Fibroblast of mammary gland (primary cell): ENCODE measurements at regions not wholly inside any gene's neighbourhood (a gene's known extent, or its start where the extent isn't known, plus 50 kb on each side); places are given as distances from the start of the nearest gene placed in this dataset.

Experiments used
- DNase-seq: peaks from one replicate; pipeline ENCODE4 v3.0.0-alpha.2; 2010; ENCODE audit warnings: low read depth
- H3K4me3 ChIP-seq: 2 replicates; pipeline ENCODE4 v1.5.1; 2011; ENCODE audit warnings: low read depth, mild to moderate bottlenecking, low read length, moderate library complexity; ENCODE audit not compliant: control insufficient read depth
- TF ChIP-seq, protein P1 (sequence below): conservative IDR thresholded peaks from 2 replicates; pipeline ENCODE4 v1.5.1; 2011; ENCODE audit warnings: low read depth, low read length, inconsistent platforms; ENCODE audit not compliant: control insufficient read depth, insufficient read depth

DNA sequence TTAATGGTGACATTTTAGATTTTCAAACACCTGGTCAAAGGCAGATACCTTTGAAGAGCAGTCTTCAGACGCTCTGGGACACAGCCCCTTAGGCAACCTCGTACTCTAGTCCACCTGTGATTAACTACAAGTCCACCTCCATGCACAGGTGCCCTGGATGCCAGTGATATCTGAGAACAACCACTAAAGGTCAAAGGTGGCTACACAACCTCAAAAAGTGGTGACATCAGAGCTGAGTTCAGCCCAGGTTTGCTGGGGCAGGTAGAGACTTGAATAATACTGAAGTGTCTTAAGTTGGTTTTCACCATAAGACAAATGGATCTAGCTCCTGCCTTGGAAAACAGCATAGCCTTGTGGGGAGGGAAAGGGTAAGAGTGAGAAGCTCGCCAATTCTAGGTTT is 143.4 kb upstream of the ADO start:
- DNase-seq: no peak
- TF ChIP-seq, protein P1, sequence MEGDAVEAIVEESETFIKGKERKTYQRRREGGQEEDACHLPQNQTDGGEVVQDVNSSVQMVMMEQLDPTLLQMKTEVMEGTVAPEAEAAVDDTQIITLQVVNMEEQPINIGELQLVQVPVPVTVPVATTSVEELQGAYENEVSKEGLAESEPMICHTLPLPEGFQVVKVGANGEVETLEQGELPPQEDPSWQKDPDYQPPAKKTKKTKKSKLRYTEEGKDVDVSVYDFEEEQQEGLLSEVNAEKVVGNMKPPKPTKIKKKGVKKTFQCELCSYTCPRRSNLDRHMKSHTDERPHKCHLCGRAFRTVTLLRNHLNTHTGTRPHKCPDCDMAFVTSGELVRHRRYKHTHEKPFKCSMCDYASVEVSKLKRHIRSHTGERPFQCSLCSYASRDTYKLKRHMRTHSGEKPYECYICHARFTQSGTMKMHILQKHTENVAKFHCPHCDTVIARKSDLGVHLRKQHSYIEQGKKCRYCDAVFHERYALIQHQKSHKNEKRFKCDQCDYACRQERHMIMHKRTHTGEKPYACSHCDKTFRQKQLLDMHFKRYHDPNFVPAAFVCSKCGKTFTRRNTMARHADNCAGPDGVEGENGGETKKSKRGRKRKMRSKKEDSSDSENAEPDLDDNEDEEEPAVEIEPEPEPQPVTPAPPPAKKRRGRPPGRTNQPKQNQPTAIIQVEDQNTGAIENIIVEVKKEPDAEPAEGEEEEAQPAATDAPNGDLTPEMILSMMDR: no peak
- no peak overlapping the region for H3K4me3 ChIP-seq

DNA sequence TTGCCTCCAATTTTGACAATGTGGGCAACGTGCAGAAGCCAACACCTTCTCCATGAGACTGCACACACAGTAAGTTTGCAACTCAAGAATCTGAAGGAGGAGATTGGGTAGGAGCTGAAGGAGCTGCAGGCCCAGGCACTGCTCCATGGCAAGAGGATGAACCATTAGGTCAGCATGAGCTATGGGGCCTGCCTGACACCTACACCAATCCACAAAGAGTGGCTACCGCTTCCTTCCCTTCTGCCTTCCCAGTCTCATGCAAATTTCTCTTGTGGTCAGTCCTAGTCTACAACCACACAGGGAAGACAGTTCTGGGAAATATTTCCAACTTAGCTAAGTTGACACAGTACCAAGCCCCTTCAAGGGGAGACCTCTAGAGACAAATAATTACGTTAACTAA is 142.0 kb upstream of the ADO start:
- DNase-seq: no peak
- TF ChIP-seq, protein P1: no peak
- no peak overlapping the region for H3K4me3 ChIP-seq

DNA sequence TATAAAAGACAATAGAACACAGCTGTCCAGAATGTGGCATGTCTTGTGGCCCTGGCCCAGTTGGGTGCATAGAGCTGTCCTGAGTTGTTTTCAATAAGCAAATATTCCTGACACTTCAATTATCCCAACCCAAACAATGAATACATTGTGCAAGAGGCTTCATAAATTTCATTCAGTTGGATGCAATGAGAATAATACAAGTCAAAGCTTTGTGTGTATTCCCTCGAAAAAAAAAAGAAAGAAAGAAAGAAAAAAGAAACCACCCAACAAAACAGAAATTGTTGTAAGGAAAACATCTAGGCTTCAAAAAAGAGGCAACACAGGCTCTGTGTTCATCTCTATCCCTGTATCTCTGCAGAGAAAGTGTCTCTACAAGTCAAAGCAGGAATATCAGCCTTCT is 138.7 kb upstream of the ADO start:
- TF ChIP-seq, protein P1: no peak
- DNase-seq: no peak
- H3K4me3 ChIP-seq: no peak overlapping the region

DNA sequence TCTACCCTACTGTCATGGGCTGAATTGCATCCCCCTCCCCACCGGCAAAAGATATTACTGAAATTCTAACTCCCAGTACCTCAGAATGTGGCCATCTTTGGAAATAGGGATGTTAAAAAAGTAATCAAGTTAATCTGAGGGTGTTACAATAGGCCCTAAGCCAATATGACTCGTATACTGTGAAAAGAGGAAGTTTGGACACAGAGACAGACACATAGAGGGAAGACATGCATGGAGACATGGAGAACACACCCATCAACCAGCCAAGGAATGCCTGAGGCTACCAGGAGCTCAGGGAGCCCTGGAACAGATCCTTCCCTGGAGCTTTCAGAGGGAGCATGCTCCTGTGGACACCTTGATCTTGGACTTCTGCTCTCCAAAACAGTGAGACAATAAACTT is 138.2 kb upstream of the ADO start:
- H3K4me3 ChIP-seq: no peak overlapping the region
- TF ChIP-seq, protein P1: no peak
- DNase-seq: no peak

DNA sequence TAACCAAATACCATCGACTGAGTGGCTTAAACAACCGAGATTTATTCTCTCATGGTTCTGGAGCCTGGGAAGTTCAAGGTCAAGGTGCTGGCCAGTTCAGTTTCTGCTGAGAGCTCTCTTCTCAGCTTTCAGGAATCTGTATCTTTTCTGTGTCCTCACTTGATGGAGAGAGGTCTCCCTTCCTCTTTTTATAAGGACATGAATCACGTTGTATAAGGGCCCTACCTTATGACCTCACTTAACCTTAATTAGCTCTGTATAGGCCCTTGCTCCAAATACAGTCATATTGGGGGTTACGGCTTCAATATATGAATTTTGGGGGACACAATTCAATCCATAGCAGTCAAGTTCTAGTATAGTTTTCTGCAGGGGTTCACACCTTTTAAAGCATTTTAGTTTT is 135.2 kb upstream of the ADO start:
- no peak for DNase-seq
- TF ChIP-seq, protein P1: no peak
- H3K4me3 ChIP-seq: no peak overlapping the region

DNA sequence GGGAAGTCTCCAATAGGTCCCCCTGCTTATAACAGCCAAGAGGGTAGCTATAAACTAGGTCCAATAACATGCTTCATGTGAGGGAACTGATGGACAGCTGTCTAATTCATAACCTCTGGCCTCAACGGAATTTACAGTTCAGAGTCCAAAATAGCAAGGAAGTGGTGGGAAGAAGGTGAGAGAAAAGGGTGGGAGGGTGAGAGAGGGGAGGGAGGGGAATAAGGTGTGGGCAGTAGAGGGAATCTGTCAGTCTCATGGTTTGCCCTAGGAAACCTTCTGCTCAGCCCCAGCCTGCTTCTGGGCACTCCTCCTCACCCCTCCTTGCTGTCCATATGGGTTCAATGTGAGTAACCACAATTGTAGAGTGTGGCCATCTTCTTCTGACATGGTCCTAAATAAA is 133.4 kb upstream of the ADO start:
- TF ChIP-seq, protein P1: no peak
- no peak overlapping the region for H3K4me3 ChIP-seq
- DNase-seq: no peak
